ENCODE measurements at regions not wholly inside any gene's neighbourhood (a gene's known extent, or its start where the extent isn't known, plus 50 kb on each side); places are given as distances from the start of the nearest gene placed in this dataset.
"Not testable (repeated sequence)": the region's sequence is repeated elsewhere in the genome, so short reads cannot be mapped to it uniquely, and the experiment has no call there.

GRCh38 chr6:154921482-154921881 lies 73.6 kb upstream of the TIAM2 start:
- no peak for DNase-seq

- DNase-seq = peak in 1 of 3 donors; percentile 61
Observed at GRCh38 chr6:154923199-154923869, 71.8 kb upstream of the TIAM2 start.

GRCh38 chr6:154925130-154925529 lies 70.0 kb upstream of the TIAM2 start:
- DNase-seq = no peak

- DNase-seq = no peak
Observed at GRCh38 chr6:154926366-154926765, 68.7 kb upstream of the TIAM2 start.

- DNase-seq = peak; percentile 76 to 87 (median 77)
Observed at GRCh38 chr6:154928325-154928922, 66.7 kb upstream of the TIAM2 start.

GRCh38 chr6:154930451-154930851 lies 64.7 kb upstream of the TIAM2 start:
- no peak for DNase-seq

- DNase-seq = peak in 2 of 3 donors; percentile 40 to 60
Observed at GRCh38 chr6:154931711-154932424, 63.2 kb upstream of the TIAM2 start.

- peak; percentile 60 to 91 (median 86) for DNase-seq
Observed at GRCh38 chr6:154932515-154933027, 62.5 kb upstream of the TIAM2 start.

- peak in 2 of 3 donors; percentile 26 to 68 for DNase-seq
Observed at GRCh38 chr6:154933181-154933827, 61.8 kb upstream of the TIAM2 start.

- peak in 1 of 3 donors; percentile 48 for DNase-seq
Observed at GRCh38 chr6:154937306-154938220, 57.6 kb upstream of the TIAM2 start.

- DNase-seq = peak in 1 of 3 donors; percentile 30
Observed at GRCh38 chr6:154938221-154938580, 56.9 kb upstream of the TIAM2 start.

GRCh38 chr6:154938727-154939285 lies 56.3 kb upstream of the TIAM2 start:
- not testable (repeated sequence) for DNase-seq

- no peak for DNase-seq
Observed at GRCh38 chr6:154942770-154943169, 52.3 kb upstream of the TIAM2 start.

- no peak for DNase-seq
Observed at GRCh38 chr6:154945271-154945890, 49.7 kb upstream of the TIAM2 start.

Measured in muscle of back (tissue), 3 donors.